A549 (cell line): ENCODE measurements at regions not wholly inside any gene's neighbourhood (a gene's known extent, or its start where the extent isn't known, plus 50 kb on each side); places are given as distances from the start of the nearest gene placed in this dataset.

Experiments used
- ATAC-seq, 2 experiments: fragments of 200-7000 bp in 1 of 2; fragments of >200 bp in 1 of 2; cut with Nextera tagmentation in 1 of 2; cut with Tn5 transposase in 1 of 2; 3 replicates each; pipeline versions ENCODE4 v1.8.0 to v1.9.1; 2018 to 2020; ENCODE audit warnings: mild to moderate bottlenecking in 1 of 2, moderate library complexity in 1 of 2
- CTCF ChIA-PET: fragments of 300-600 bp; sonication (Branson Sonifier 250); formaldehyde crosslinking; extraction: SDS; loops from one replicate; lab custom pipeline; 2021; ENCODE audit warnings: antibody characterized with exemption, inconsistent platforms; lab: Yijun Ruan, JAX
- POLR2A ChIA-PET: fragments of 350-600 bp; formaldehyde crosslinking; extraction: SDS; loops from one replicate; lab custom pipeline; 2021; ENCODE audit warnings: antibody characterized with exemption, inconsistent platforms; lab: Yijun Ruan, JAX
- DNase-seq, 2 experiments: peaks; one replicate each; pipeline versions ENCODE4 v3.0.0 to v3.0.0-alpha.2; 2011 to 2016; ENCODE audit warnings: low read depth in 1 of 2, low spot score in 1 of 2
- FAIRE-seq: peaks from 2 replicates; lab custom pipeline; 2011; peaks lifted over from hg19 to GRCh38; lab: Jason Lieb, UNC
- H3K27ac ChIP-seq, 2 experiments: fragments of >200 bp; sonication (Bioruptor Twin); formaldehyde crosslinking; 3 replicates each; pipeline ENCODE4 v1.5.1; 2016 to 2017
- H3K4me1 ChIP-seq: fragments of >200 bp; sonication (Bioruptor Twin); formaldehyde crosslinking; 3 replicates; pipeline ENCODE4 v1.6.1; 2016
- H3K4me2 ChIP-seq: fragments of >200 bp; sonication (Bioruptor Twin); formaldehyde crosslinking; 3 replicates; pipeline ENCODE4 v1.6.1; 2016
- H3K4me3 ChIP-seq: fragments of >200 bp; sonication (Bioruptor Twin); formaldehyde crosslinking; 3 replicates; pipeline ENCODE4 v1.5.1; 2016
- H3K9me3 ChIP-seq: fragments of >200 bp; sonication (Bioruptor Twin); formaldehyde crosslinking; 3 replicates; pipeline ENCODE4 v1.6.1; 2016
- ATOH8 ChIP-seq: fragments of 250-450 bp; sonication (Bioruptor Pico); IDR thresholded peaks from 2 replicates; pipeline ENCODE4 v1.5.0; 2020; ENCODE audit warnings: low read depth, mild to moderate bottlenecking, moderate library complexity
- BCL3 ChIP-seq: fragments of >200 bp; sonication (Bioruptor Twin); formaldehyde crosslinking; IDR thresholded peaks from 3 replicates; pipeline ENCODE4 v1.6.1; 2016
- BHLHE40 ChIP-seq: IDR thresholded peaks from 2 replicates; pipeline ENCODE4 v1.6.1; 2012; ENCODE audit warnings: low read depth, low read length, inconsistent platforms
- CBX2 ChIP-seq: fragments of 200-600 bp; sonication (generic); IDR thresholded peaks from 2 replicates; pipeline ENCODE4 v1.6.1; 2016; ENCODE audit warnings: low read depth, mild to moderate bottlenecking, borderline replicate concordance
- CHD2 ChIP-seq: fragments of 150-350 bp; IDR thresholded peaks from 2 replicates; pipeline ENCODE4 v1.6.1; 2014; ENCODE audit warnings: low read length; ENCODE audit not compliant: partially characterized antibody
- EHMT2 ChIP-seq: fragments of 200-600 bp; sonication (generic); IDR thresholded peaks from 2 replicates; pipeline ENCODE4 v1.6.1; 2016; ENCODE audit warnings: antibody characterized with exemption, low read depth, mild to moderate bottlenecking, moderate library complexity
- ELK1 ChIP-seq: fragments of 150-350 bp; IDR thresholded peaks from 2 replicates; pipeline ENCODE4 v1.6.1; 2014; ENCODE audit warnings: low read depth, mild to moderate bottlenecking, low read length
- EP300 ChIP-seq, 2 experiments: fragments of >200 bp; sonication (Bioruptor Twin); formaldehyde crosslinking; IDR thresholded peaks; 2 replicates in 1 of 2; 3 replicates in 1 of 2; pipeline ENCODE4 v1.6.1; 2016 to 2017
- ESRRA ChIP-seq: fragments of 150-350 bp; IDR thresholded peaks from 2 replicates; pipeline ENCODE4 v1.6.1; 2014; ENCODE audit warnings: mild to moderate bottlenecking, low read length, borderline replicate concordance
- FOSL2 ChIP-seq, 2 experiments: fragments of 450-650 bp in 1 of 2; fragments of >200 bp in 1 of 2; sonication (Bioruptor Twin) in 1 of 2; formaldehyde crosslinking; IDR thresholded peaks; 2 replicates each; pipeline versions ENCODE4 v1.5.0 to v1.6.1; 2016 to 2020; ENCODE audit warnings: mild to moderate bottlenecking in 1 of 2, moderate library complexity in 1 of 2
- HOXB5 ChIP-seq: fragments of 250-450 bp; sonication (Bioruptor Pico); IDR thresholded peaks from 2 replicates; pipeline ENCODE4 v1.5.0; 2020; ENCODE audit warnings: mild to moderate bottlenecking, moderate library complexity
- KDM1A ChIP-seq: fragments of 200-600 bp; sonication (generic); IDR thresholded peaks from 2 replicates; pipeline ENCODE4 v1.6.1; 2016; ENCODE audit warnings: low read depth, mild to moderate bottlenecking
- KDM5A ChIP-seq: fragments of 200-600 bp; sonication (generic); IDR thresholded peaks from 2 replicates; pipeline ENCODE4 v1.6.1; 2016; ENCODE audit warnings: antibody characterized with exemption, mild to moderate bottlenecking
- MAZ ChIP-seq: fragments of 150-350 bp; IDR thresholded peaks from 2 replicates; pipeline ENCODE4 v1.6.1; 2014; ENCODE audit warnings: antibody characterized with exemption, low read depth, low read length, borderline replicate concordance
- MYC ChIP-seq: IDR thresholded peaks from 2 replicates; pipeline ENCODE4 v1.6.1; 2012; ENCODE audit warnings: mild to moderate bottlenecking, inconsistent platforms, low read length, improper control_type of control experiment, borderline replicate concordance
- POLR2A ChIP-seq: IDR thresholded peaks from 2 replicates; pipeline ENCODE4 v1.6.1; 2012; ENCODE audit warnings: mild to moderate bottlenecking, low read length
- RARB ChIP-seq: fragments of 250-450 bp; sonication (Bioruptor Pico); IDR thresholded peaks from 2 replicates; pipeline ENCODE4 v1.8.0; 2021; ENCODE audit warnings: mild to moderate bottlenecking, moderate library complexity
- RFX5 ChIP-seq: fragments of 450-650 bp; IDR thresholded peaks from 2 replicates; pipeline ENCODE4 v1.7.1; 2014; ENCODE audit warnings: antibody characterized with exemption, mild to moderate bottlenecking, moderate library complexity
- RNF2 ChIP-seq: fragments of 200-600 bp; sonication (generic); IDR thresholded peaks from 2 replicates; pipeline ENCODE4 v1.6.1; 2016; ENCODE audit warnings: low read depth, mild to moderate bottlenecking, antibody characterized with exemption, moderate library complexity, borderline replicate concordance
- SREBF2 ChIP-seq: fragments of 450-650 bp; IDR thresholded peaks from 2 replicates; pipeline ENCODE4 v1.6.1; 2014; ENCODE audit warnings: mild to moderate bottlenecking, moderate library complexity
- TFCP2L1 ChIP-seq: fragments of 250-450 bp; sonication (Bioruptor Pico); IDR thresholded peaks from 2 replicates; pipeline ENCODE4 v1.5.0; 2021; ENCODE audit warnings: mild to moderate bottlenecking
- TP53 ChIP-seq: fragments of 250-450 bp; sonication (Bioruptor Pico); IDR thresholded peaks from 2 replicates; pipeline ENCODE4 v1.5.0; 2021; ENCODE audit warnings: mild to moderate bottlenecking, moderate library complexity
- USF2 ChIP-seq: fragments of 450-650 bp; IDR thresholded peaks from 2 replicates; pipeline ENCODE4 v1.6.1; 2014; ENCODE audit warnings: antibody characterized with exemption
- ZNF302 ChIP-seq: fragments of 250-450 bp; sonication (Bioruptor Pico); IDR thresholded peaks from 2 replicates; pipeline ENCODE4 v1.9.0; 2021; ENCODE audit warnings: inconsistent platforms, mild to moderate bottlenecking, moderate library complexity
- WGBS: methylation state at CpG from one replicate; pipeline ENCODE4 v1.1.6; 2017; ENCODE audit errors: missing lambda C conversion rate; 5-methylcytosine and 5-hydroxymethylcytosine counted together

- no peak overlapping the region for H3K4me3 ChIP-seq
- 0 out of 3 replicates have a peak, but pooled peaks cover 2% of the 10 kb centered on the region for H3K9me3 ChIP-seq
- 76% methylated on average over 5 of the region's 5 CpGs for WGBS
- FAIRE-seq: no peak
- peaks cover 5% of the 10 kb centered on the region; the same call in 2 of the 3 replicates for H3K4me1 ChIP-seq
- no peak for ATAC-seq
- TF ChIP-seq ESRRA: no peak
- no peak for TF ChIP-seq KDM5A
- TF ChIP-seq BCL3: no peak
- no peak for TF ChIP-seq RARB (CRISPR knock-in tag)
- TF ChIP-seq TP53: no peak
- no peak for TF ChIP-seq MAZ
- TF ChIP-seq EHMT2: no peak
- no peak for TF ChIP-seq CBX2
- TF ChIP-seq ATOH8: no peak
- TF ChIP-seq SREBF2: no peak
- TF ChIP-seq RNF2: no peak
- no peak for TF ChIP-seq ZNF302 (CRISPR knock-in tag)
- TF ChIP-seq EP300 (IDR thresholded peaks at IDR 0.05): no peak
- no peak for TF ChIP-seq POLR2A
- no peak for TF ChIP-seq ELK1
- no peak for TF ChIP-seq KDM1A
- no peak for TF ChIP-seq USF2
- no peak for TF ChIP-seq RFX5
- no peak for TF ChIP-seq HOXB5
- no peak overlapping the region for H3K27ac ChIP-seq
- no peak for DNase-seq
- CTCF ChIA-PET: no interaction called here
- H3K4me2 ChIP-seq: no peak overlapping the region
- POLR2A ChIA-PET: no interaction called here
Measured at GRCh38 chr5:72561148-72561972, 54.1 kb upstream of the ZNF366 start.

GRCh38 chr5:72559866-72560766 lies 52.9 kb upstream of the ZNF366 start:
- Histone ChIP-seq H3K4me1 (peaks cover 15% of the 10 kb centered on the region), H3K4me2 (no peak overlapping the region), H3K4me3 (no peak overlapping the region), H3K27ac (no peak overlapping the region), H3K9me3 (0 out of 3 replicates have a peak, but pooled peaks cover 2% of the 10 kb centered on the region)
- ATAC-seq (no peak), FAIRE-seq (no peak), DNase-seq (no peak)
- WGBS: 87% methylated on average over 5 of the region's 5 CpGs
- CTCF ChIA-PET: interaction anchor here (0.9 kb wide), 1 partner anchor 10 kb away, joined by 4 read pairs; no protein-coding TSS in a partner anchor
- POLR2A ChIA-PET: no interaction called here
- no peak for TF ChIP-seq MYC
- TF ChIP-seq ATOH8: no peak
- TF ChIP-seq TFCP2L1 (CRISPR knock-in tag): no peak
- no peak for TF ChIP-seq FOSL2 (IDR thresholded peaks at IDR 0.05)
- no peak for TF ChIP-seq FOSL2 (CRISPR knock-in tag; IDR thresholded peaks at IDR 0.05)
- TF ChIP-seq CHD2: no peak
- TF ChIP-seq BHLHE40: no peak
